ENCODE measurements at regions not wholly inside any gene's neighbourhood (a gene's known extent, or its start where the extent isn't known, plus 50 kb on each side); places are given as distances from the start of the nearest gene placed in this dataset.
"Not testable (repeated sequence)": the region's sequence is repeated elsewhere in the genome, so short reads cannot be mapped to it uniquely, and the experiment has no call there.

DNA sequence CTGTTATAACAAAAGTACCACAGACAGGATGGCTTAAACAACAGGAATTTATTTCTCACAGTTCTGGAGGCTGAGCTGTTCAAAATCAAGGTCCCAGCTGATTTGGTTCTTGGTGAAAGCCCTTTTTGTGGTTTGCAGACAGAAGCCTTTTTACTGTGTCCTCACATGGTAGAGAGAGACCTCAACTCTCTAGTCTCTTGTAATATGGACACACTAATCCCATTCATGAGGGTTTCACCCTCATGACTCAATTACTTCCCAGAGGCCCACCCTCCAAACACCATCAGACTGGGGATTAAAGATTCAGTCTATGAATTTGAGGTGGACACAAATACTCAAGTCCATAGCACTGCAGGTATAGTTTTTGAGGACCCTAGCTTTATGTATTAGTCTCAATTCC, 97.3 kb upstream of the WIPF3 start:
- TF ChIP-seq, protein P1, sequence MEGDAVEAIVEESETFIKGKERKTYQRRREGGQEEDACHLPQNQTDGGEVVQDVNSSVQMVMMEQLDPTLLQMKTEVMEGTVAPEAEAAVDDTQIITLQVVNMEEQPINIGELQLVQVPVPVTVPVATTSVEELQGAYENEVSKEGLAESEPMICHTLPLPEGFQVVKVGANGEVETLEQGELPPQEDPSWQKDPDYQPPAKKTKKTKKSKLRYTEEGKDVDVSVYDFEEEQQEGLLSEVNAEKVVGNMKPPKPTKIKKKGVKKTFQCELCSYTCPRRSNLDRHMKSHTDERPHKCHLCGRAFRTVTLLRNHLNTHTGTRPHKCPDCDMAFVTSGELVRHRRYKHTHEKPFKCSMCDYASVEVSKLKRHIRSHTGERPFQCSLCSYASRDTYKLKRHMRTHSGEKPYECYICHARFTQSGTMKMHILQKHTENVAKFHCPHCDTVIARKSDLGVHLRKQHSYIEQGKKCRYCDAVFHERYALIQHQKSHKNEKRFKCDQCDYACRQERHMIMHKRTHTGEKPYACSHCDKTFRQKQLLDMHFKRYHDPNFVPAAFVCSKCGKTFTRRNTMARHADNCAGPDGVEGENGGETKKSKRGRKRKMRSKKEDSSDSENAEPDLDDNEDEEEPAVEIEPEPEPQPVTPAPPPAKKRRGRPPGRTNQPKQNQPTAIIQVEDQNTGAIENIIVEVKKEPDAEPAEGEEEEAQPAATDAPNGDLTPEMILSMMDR (IDR thresholded peaks at IDR 0.05): not testable (repeated sequence)
- TF ChIP-seq POLR2A (IDR thresholded peaks at IDR 0.05): not testable (repeated sequence)

Measured in Peyer's patch (tissue), 4 donors.